Neural progenitor cell (in vitro differentiated cells): ENCODE measurements at regions not wholly inside any gene's neighbourhood (a gene's known extent, or its start where the extent isn't known, plus 50 kb on each side); places are given as distances from the start of the nearest gene placed in this dataset.

ENCODE experiments used
- DNase-seq: peaks from one replicate; pipeline ENCODE4 v3.0.0-alpha.2; 2016; ENCODE audit warnings: low spot score
- H2AFZ ChIP-seq: fragments of 200-600 bp; sonication (generic); replicated peaks from 2 replicates; pipeline ENCODE4 v1.6.1; 2016; ENCODE audit warnings: antibody characterized with exemption
- H3F3A ChIP-seq: fragments of 200-600 bp; sonication (generic); 2 replicates; pipeline ENCODE4 v1.6.1; 2016; ENCODE audit warnings: antibody characterized with exemption, low read depth
- H3K27ac ChIP-seq: fragments of 200-600 bp; sonication (generic); 2 replicates; pipeline ENCODE4 v1.5.1; 2016; ENCODE audit warnings: mild to moderate bottlenecking
- H3K27me3 ChIP-seq: fragments of 200-600 bp; sonication (generic); 2 replicates; pipeline ENCODE4 v1.6.1; 2016; ENCODE audit warnings: mild to moderate bottlenecking, moderate library complexity
- H3K36me3 ChIP-seq: fragments of 200-600 bp; sonication (generic); 2 replicates; pipeline ENCODE4 v1.5.1; 2016
- H3K4me1 ChIP-seq: fragments of 200-600 bp; sonication (generic); 2 replicates; pipeline ENCODE4 v1.6.1; 2016; ENCODE audit warnings: mixed run types
- H3K4me2 ChIP-seq: fragments of 200-600 bp; sonication (generic); 2 replicates; pipeline ENCODE4 v1.6.1; 2016
- H3K4me3 ChIP-seq: fragments of 200-600 bp; sonication (generic); 2 replicates; pipeline ENCODE4 v1.5.1; 2016
- H3K79me2 ChIP-seq: fragments of 200-600 bp; sonication (generic); 2 replicates; pipeline ENCODE4 v1.6.1; 2016; ENCODE audit warnings: low read depth
- H3K9ac ChIP-seq: fragments of 200-600 bp; sonication (generic); 2 replicates; pipeline ENCODE4 v1.6.1; 2016
- H3K9me3 ChIP-seq: fragments of 200-600 bp; sonication (generic); 2 replicates; pipeline ENCODE4 v1.5.1; 2016; ENCODE audit warnings: low read depth
- H4K20me1 ChIP-seq: fragments of 200-600 bp; sonication (generic); 2 replicates; pipeline ENCODE4 v1.6.1; 2016; ENCODE audit warnings: low read depth
- H3K27ac Mint-ChIP-seq: 3 replicates; pipeline ENCODE4 v1.8.0; 2021; ENCODE audit warnings: mixed read lengths
- H3K27me3 Mint-ChIP-seq: 2 replicates; pipeline ENCODE4 v1.8.0; 2022; ENCODE audit warnings: low read depth, mild to moderate bottlenecking, inconsistent platforms, moderate library complexity, mixed read lengths; ENCODE audit not compliant: insufficient read depth
- H3K36me3 Mint-ChIP-seq: 3 replicates; pipeline ENCODE4 v1.8.0; 2021; ENCODE audit warnings: mixed read lengths
- H3K4me1 Mint-ChIP-seq: 3 replicates; pipeline ENCODE4 v1.8.0; 2021; ENCODE audit warnings: mixed read lengths
- H3K4me3 Mint-ChIP-seq: 3 replicates; pipeline ENCODE4 v1.8.0; 2021; ENCODE audit warnings: mild to moderate bottlenecking, moderate library complexity, mixed read lengths
- H3K9me3 Mint-ChIP-seq: 3 replicates; pipeline ENCODE4 v1.8.0; 2020; ENCODE audit warnings: mixed read lengths
- EZH2 ChIP-seq: fragments of 200-600 bp; sonication (generic); IDR thresholded peaks from 2 replicates; pipeline ENCODE4 v1.6.1; 2017; ENCODE audit warnings: antibody characterized with exemption, mild to moderate bottlenecking, moderate library complexity
- EZH2phosphoT487 ChIP-seq: fragments of 200-600 bp; sonication (generic); IDR thresholded peaks from 2 replicates; pipeline ENCODE4 v1.6.1; 2017; ENCODE audit warnings: antibody characterized with exemption
- TF ChIP-seq, protein P1 (sequence below): fragments of 200-600 bp; sonication (generic); IDR thresholded peaks from 2 replicates; pipeline ENCODE4 v1.5.1; 2017; ENCODE audit warnings: antibody characterized with exemption, mild to moderate bottlenecking

GRCh38 chr7:119983468-119983867 lies 289.5 kb upstream of the KCND2 start:
- TF ChIP-seq EZH2phosphoT487 (no peak), EZH2 (no peak)
- TF ChIP-seq, protein P1, sequence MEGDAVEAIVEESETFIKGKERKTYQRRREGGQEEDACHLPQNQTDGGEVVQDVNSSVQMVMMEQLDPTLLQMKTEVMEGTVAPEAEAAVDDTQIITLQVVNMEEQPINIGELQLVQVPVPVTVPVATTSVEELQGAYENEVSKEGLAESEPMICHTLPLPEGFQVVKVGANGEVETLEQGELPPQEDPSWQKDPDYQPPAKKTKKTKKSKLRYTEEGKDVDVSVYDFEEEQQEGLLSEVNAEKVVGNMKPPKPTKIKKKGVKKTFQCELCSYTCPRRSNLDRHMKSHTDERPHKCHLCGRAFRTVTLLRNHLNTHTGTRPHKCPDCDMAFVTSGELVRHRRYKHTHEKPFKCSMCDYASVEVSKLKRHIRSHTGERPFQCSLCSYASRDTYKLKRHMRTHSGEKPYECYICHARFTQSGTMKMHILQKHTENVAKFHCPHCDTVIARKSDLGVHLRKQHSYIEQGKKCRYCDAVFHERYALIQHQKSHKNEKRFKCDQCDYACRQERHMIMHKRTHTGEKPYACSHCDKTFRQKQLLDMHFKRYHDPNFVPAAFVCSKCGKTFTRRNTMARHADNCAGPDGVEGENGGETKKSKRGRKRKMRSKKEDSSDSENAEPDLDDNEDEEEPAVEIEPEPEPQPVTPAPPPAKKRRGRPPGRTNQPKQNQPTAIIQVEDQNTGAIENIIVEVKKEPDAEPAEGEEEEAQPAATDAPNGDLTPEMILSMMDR = no peak
- Mint-ChIP-seq H3K4me1 (no peaks in the 10 kb centered on the region), H3K9me3 (no peaks in the 10 kb centered on the region), H3K27me3 (no peaks in the 10 kb centered on the region), H3K27ac (no peak overlapping the region), H3K36me3 (no peaks in the 10 kb centered on the region), H3K4me3 (no peak overlapping the region)
- DNase-seq = no peak
- Histone ChIP-seq H4K20me1 (no peaks in the 10 kb centered on the region), H3F3A (no peaks in the 10 kb centered on the region), H2AFZ (no peak overlapping the region), H3K27ac (no peak overlapping the region), H3K9ac (no peak overlapping the region), H3K4me1 (peaks cover 8% of the 10 kb centered on the region), H3K9me3 (no peaks in the 10 kb centered on the region), H3K4me2 (no peak overlapping the region), H3K79me2 (no peaks in the 10 kb centered on the region), H3K36me3 (no peaks in the 10 kb centered on the region), H3K27me3 (no peaks in the 10 kb centered on the region), H3K4me3 (no peak overlapping the region)

DNA sequence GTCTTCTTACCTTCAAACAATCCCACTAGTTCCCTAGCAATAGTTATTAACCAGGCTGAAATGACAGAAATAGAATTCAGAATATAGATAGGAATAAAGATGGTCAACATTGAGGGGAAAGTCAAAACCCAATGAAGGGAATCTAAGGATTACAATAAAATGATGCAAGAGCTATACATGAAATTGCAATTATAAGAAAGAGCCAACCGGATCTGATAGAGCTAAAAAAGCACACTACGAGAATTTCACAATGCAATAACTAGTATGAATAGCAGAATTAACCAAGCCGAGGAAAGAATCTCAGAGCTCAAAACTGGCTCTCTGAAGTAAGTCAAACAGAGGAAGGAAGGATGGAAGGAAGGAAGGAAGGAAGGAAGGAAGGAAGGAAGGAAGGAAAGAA lies 288.7 kb upstream of the KCND2 start:
- Histone ChIP-seq H3K4me1 (peaks cover 8% of the 10 kb centered on the region), H3K27ac (no peak overlapping the region), H3K36me3 (no peaks in the 10 kb centered on the region), H3K4me3 (no peak overlapping the region), H3K4me2 (no peak overlapping the region), H3K9ac (no peak overlapping the region), H3F3A (no peaks in the 10 kb centered on the region), H2AFZ (no peak overlapping the region), H4K20me1 (no peaks in the 10 kb centered on the region), H3K27me3 (no peaks in the 10 kb centered on the region), H3K79me2 (no peaks in the 10 kb centered on the region), H3K9me3 (no peaks in the 10 kb centered on the region)
- Mint-ChIP-seq H3K9me3 (no peaks in the 10 kb centered on the region), H3K36me3 (no peaks in the 10 kb centered on the region), H3K4me1 (no peaks in the 10 kb centered on the region), H3K4me3 (no peak overlapping the region), H3K27ac (no peak overlapping the region), H3K27me3 (no peaks in the 10 kb centered on the region)
- TF ChIP-seq EZH2phosphoT487 = no peak
- TF ChIP-seq, protein P1 = no peak
- no peak for TF ChIP-seq EZH2
- DNase-seq = no peak

- Histone ChIP-seq H3K4me2 (no peak overlapping the region), H3K9me3 (no peaks in the 10 kb centered on the region), H3K79me2 (no peaks in the 10 kb centered on the region), H2AFZ (no peak overlapping the region), H3K9ac (no peak overlapping the region), H3K27me3 (no peaks in the 10 kb centered on the region), H4K20me1 (no peaks in the 10 kb centered on the region), H3K27ac (no peak overlapping the region), H3F3A (no peaks in the 10 kb centered on the region), H3K4me1 (peaks cover 8% of the 10 kb centered on the region), H3K36me3 (no peaks in the 10 kb centered on the region), H3K4me3 (no peak overlapping the region)
- no peak for TF ChIP-seq EZH2
- no peak for TF ChIP-seq EZH2phosphoT487
- TF ChIP-seq, protein P1 = no peak
- H3K4me3 Mint-ChIP-seq = no peak overlapping the region
- H3K27ac Mint-ChIP-seq = no peak overlapping the region
- no peaks in the 10 kb centered on the region for H3K36me3 Mint-ChIP-seq
- no peaks in the 10 kb centered on the region for H3K9me3 Mint-ChIP-seq
- H3K27me3 Mint-ChIP-seq = no peaks in the 10 kb centered on the region
- no peak for DNase-seq
- no peaks in the 10 kb centered on the region for H3K4me1 Mint-ChIP-seq
Observed at GRCh38 chr7:119988401-119988800, 284.6 kb upstream of the KCND2 start.
